Astrocyte (in vitro differentiated cells and primary cell): ENCODE measurements at regions not wholly inside any gene's neighbourhood (a gene's known extent, or its start where the extent isn't known, plus 50 kb on each side); places are given as distances from the start of the nearest gene placed in this dataset.

ENCODE experiments used
- EZH2 ChIP-seq: IDR thresholded peaks from 2 replicates; pipeline ENCODE4 v1.6.1; 2012; ENCODE audit warnings: mild to moderate bottlenecking, low read length, inconsistent platforms; ENCODE audit not compliant: insufficient read depth
- TF ChIP-seq, protein P1 (sequence below): IDR thresholded peaks from 2 replicates; pipeline ENCODE4 v1.5.1; 2011; ENCODE audit warnings: low read depth, mild to moderate bottlenecking, inconsistent platforms, low read length, moderate library complexity; ENCODE audit not compliant: insufficient read depth

DNA sequence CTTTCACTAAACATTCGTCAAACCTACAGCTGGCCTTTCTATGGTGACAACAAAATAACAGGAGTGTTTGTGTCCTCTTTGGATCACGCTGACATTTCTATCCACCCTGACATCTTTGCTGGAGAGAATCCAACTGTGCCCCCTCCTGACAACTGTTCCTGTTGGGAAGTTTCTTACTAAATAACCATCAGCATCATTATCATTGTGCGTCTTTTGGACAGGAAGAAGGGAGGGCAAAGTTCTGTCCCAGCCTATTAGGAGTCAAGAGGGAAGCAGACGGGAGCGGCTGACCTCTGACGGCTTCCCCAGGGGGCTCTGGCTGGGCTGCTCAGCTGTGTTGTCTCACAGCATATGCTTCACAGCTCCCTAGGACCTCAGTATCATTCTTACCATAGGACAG, 195.9 kb upstream of the SULF2 start:
- TF ChIP-seq, protein P1, sequence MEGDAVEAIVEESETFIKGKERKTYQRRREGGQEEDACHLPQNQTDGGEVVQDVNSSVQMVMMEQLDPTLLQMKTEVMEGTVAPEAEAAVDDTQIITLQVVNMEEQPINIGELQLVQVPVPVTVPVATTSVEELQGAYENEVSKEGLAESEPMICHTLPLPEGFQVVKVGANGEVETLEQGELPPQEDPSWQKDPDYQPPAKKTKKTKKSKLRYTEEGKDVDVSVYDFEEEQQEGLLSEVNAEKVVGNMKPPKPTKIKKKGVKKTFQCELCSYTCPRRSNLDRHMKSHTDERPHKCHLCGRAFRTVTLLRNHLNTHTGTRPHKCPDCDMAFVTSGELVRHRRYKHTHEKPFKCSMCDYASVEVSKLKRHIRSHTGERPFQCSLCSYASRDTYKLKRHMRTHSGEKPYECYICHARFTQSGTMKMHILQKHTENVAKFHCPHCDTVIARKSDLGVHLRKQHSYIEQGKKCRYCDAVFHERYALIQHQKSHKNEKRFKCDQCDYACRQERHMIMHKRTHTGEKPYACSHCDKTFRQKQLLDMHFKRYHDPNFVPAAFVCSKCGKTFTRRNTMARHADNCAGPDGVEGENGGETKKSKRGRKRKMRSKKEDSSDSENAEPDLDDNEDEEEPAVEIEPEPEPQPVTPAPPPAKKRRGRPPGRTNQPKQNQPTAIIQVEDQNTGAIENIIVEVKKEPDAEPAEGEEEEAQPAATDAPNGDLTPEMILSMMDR, result no peak
- no peak for TF ChIP-seq EZH2
